Stomach (tissue), 4 donors: ENCODE measurements at regions not wholly inside any gene's neighbourhood (a gene's known extent, or its start where the extent isn't known, plus 50 kb on each side); places are given as distances from the start of the nearest gene placed in this dataset.

Source experiments
- CTCF ChIP-seq, 7 experiments: fragments of 450-650 bp in 4 of 7; fragments of 200-600 bp in 3 of 7; sonication (generic) in 3 of 7; IDR thresholded peaks; one replicate each; pipeline ENCODE4 v1.5.1; 2016 to 2019; ENCODE audit warnings: antibody characterized with exemption in 7 of 7, control low read depth in 2 of 7, mild to moderate bottlenecking in 1 of 7
- EP300 ChIP-seq: sonication (generic); formaldehyde crosslinking; IDR thresholded peaks from one replicate; pipeline ENCODE4 v1.6.1; 2017; ENCODE audit warnings: antibody characterized with exemption
- POLR2A ChIP-seq, 4 donors: fragments of 450-650 bp; IDR thresholded peaks; one replicate each; pipeline ENCODE4 v1.6.1; 2016; ENCODE audit warnings: antibody characterized with exemption in 4 of 4, control low read depth in 2 of 4, mild to moderate bottlenecking in 1 of 4, moderate library complexity in 1 of 4
- POLR2AphosphoS5 ChIP-seq, 3 donors: sonication (generic); formaldehyde crosslinking; IDR thresholded peaks; one replicate each; pipeline ENCODE4 v1.6.1; 2016; ENCODE audit warnings: antibody characterized with exemption in 3 of 3

GRCh38 chr10:62620491-62620890 lies 184.0 kb upstream of the ADO start:
- no peak for TF ChIP-seq POLR2A (IDR thresholded peaks at IDR 0.05)
- no peak for TF ChIP-seq POLR2AphosphoS5 (IDR thresholded peaks at IDR 0.05)
- TF ChIP-seq CTCF (IDR thresholded peaks at IDR 0.05) = no peak
- no peak for TF ChIP-seq EP300
